ENCODE measurements at regions not wholly inside any gene's neighbourhood (a gene's known extent, or its start where the extent isn't known, plus 50 kb on each side); places are given as distances from the start of the nearest gene placed in this dataset.

GRCh38 chr1:88186911-88187310 is 497.2 kb upstream of the PKN2 start:
- H3K4me3 ChIP-seq = no peak overlapping the region
- no peak overlapping the region for H3K27ac ChIP-seq
- no peak for DNase-seq (ENCODE audit: low spot score in 2 of 2)
- H3K4me1 ChIP-seq = no peaks in the 10 kb centered on the region
- H3K27me3 ChIP-seq = no peaks in the 10 kb centered on the region
- H3K36me3 ChIP-seq = no peaks in the 10 kb centered on the region
- H3K9me3 ChIP-seq = no peaks in the 10 kb centered on the region
- TF ChIP-seq EP300 (IDR thresholded peaks at IDR 0.05) (no peak), POLR2AphosphoS5 (IDR thresholded peaks at IDR 0.05) (no peak), CTCF (IDR thresholded peaks at IDR 0.05) (no peak), POLR2A (IDR thresholded peaks at IDR 0.05) (no peak)

- Histone ChIP-seq H3K9me3 (no peaks in the 10 kb centered on the region), H3K4me3 (no peak overlapping the region), H3K36me3 (no peaks in the 10 kb centered on the region), H3K4me1 (no peaks in the 10 kb centered on the region), H3K27me3 (no peaks in the 10 kb centered on the region), H3K27ac (no peak overlapping the region)
- DNase-seq (ENCODE audit: low spot score in 2 of 2) = no peak
- no peak for TF ChIP-seq EP300 (IDR thresholded peaks at IDR 0.05)
Measured at GRCh38 chr1:88188038-88188437, 496.0 kb upstream of the PKN2 start.

GRCh38 chr1:88189525-88189924 is 494.5 kb upstream of the PKN2 start:
- no peak for DNase-seq (ENCODE audit: low spot score in 2 of 2)

GRCh38 chr1:88191917-88192316 is 492.2 kb upstream of the PKN2 start:
- WGBS = 92% methylated on average over 2 of the region's 2 CpGs
- no peaks in the 10 kb centered on the region for H3K4me1 ChIP-seq

More at GRCh38 chr1:88189525-88189924, 494.5 kb upstream of the PKN2 start:
- 77% methylated on average over 2 of the region's 2 CpGs for WGBS
- Histone ChIP-seq H3K4me1 (no peaks in the 10 kb centered on the region), H3K9me3 (no peaks in the 10 kb centered on the region), H3K36me3 (no peaks in the 10 kb centered on the region), H3K27ac (no peak overlapping the region), H3K4me3 (no peak overlapping the region), H3K27me3 (no peaks in the 10 kb centered on the region)
- TF ChIP-seq EP300 (IDR thresholded peaks at IDR 0.05) (no peak), POLR2A (IDR thresholded peaks at IDR 0.05) (no peak), CTCF (IDR thresholded peaks at IDR 0.05) (no peak), POLR2AphosphoS5 (IDR thresholded peaks at IDR 0.05) (no peak)

GRCh38 chr1:88194542-88194941 is 489.5 kb upstream of the PKN2 start:
- no peak for DNase-seq (ENCODE audit: low spot score in 2 of 2)
- Histone ChIP-seq H3K9me3 (no peaks in the 10 kb centered on the region), H3K27ac (no peak overlapping the region), H3K4me1 (no peaks in the 10 kb centered on the region), H3K36me3 (no peaks in the 10 kb centered on the region), H3K4me3 (no peak overlapping the region), H3K27me3 (no peaks in the 10 kb centered on the region)
- TF ChIP-seq POLR2AphosphoS5 (IDR thresholded peaks at IDR 0.05) = no peak
- TF ChIP-seq CTCF (IDR thresholded peaks at IDR 0.05) = no peak
- no peak for TF ChIP-seq EP300 (IDR thresholded peaks at IDR 0.05)
- no peak for TF ChIP-seq POLR2A (IDR thresholded peaks at IDR 0.05)
- 93% methylated on average over 1 of the region's 1 CpG for WGBS

More at GRCh38 chr1:88191917-88192316, 492.2 kb upstream of the PKN2 start:
- H3K4me3 ChIP-seq = no peak overlapping the region
- H3K9me3 ChIP-seq = no peaks in the 10 kb centered on the region
- no peak for DNase-seq (ENCODE audit: low spot score in 2 of 2)
- TF ChIP-seq POLR2AphosphoS5 (IDR thresholded peaks at IDR 0.05) (no peak), EP300 (IDR thresholded peaks at IDR 0.05) (no peak), CTCF (IDR thresholded peaks at IDR 0.05) (no peak), POLR2A (IDR thresholded peaks at IDR 0.05) (no peak)
- H3K27ac ChIP-seq = no peak overlapping the region
- H3K27me3 ChIP-seq = no peaks in the 10 kb centered on the region
- H3K36me3 ChIP-seq = no peaks in the 10 kb centered on the region

GRCh38 chr1:88200545-88200944 is 483.5 kb upstream of the PKN2 start:
- TF ChIP-seq POLR2A (IDR thresholded peaks at IDR 0.05) (no peak), POLR2AphosphoS5 (IDR thresholded peaks at IDR 0.05) (no peak)
- H3K4me3 ChIP-seq = no peak overlapping the region
- H3K36me3 ChIP-seq = no peaks in the 10 kb centered on the region
- no peaks in the 10 kb centered on the region for H3K4me1 ChIP-seq
- WGBS = 78% methylated on average over 3 of the region's 3 CpGs
- H3K27ac ChIP-seq = no peak overlapping the region
- no peaks in the 10 kb centered on the region for H3K9me3 ChIP-seq
- H3K27me3 ChIP-seq = no peaks in the 10 kb centered on the region
- DNase-seq (ENCODE audit: low spot score in 2 of 2) = no peak

All from suprapubic skin (tissue), 4 donors.